ENCODE measurements at regions not wholly inside any gene's neighbourhood (a gene's known extent, or its start where the extent isn't known, plus 50 kb on each side); places are given as distances from the start of the nearest gene placed in this dataset.
"Not testable (repeated sequence)": the region's sequence is repeated elsewhere in the genome, so short reads cannot be mapped to it uniquely, and the experiment has no call there.

DNA sequence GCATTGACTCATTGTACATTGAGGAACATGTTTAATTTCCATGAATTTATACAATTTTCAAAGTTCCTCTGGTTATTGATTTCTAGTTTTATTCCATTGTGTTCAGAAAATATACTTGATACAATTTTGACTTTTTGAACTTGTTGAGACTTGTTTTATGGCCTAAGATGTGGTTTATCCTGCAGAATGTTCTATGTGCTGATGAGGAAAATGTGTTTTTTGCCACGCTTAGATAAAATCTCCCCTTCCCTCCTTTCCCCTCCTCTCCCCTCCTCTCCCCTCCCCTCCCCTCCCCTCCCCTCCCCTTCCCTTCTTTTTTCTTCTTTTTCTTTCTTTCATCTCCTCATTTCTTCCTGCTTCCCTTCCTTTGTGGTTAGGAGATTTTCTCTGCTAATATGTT is 470.8 kb upstream of the MAP3K7 start:
- TF ChIP-seq, protein P1, sequence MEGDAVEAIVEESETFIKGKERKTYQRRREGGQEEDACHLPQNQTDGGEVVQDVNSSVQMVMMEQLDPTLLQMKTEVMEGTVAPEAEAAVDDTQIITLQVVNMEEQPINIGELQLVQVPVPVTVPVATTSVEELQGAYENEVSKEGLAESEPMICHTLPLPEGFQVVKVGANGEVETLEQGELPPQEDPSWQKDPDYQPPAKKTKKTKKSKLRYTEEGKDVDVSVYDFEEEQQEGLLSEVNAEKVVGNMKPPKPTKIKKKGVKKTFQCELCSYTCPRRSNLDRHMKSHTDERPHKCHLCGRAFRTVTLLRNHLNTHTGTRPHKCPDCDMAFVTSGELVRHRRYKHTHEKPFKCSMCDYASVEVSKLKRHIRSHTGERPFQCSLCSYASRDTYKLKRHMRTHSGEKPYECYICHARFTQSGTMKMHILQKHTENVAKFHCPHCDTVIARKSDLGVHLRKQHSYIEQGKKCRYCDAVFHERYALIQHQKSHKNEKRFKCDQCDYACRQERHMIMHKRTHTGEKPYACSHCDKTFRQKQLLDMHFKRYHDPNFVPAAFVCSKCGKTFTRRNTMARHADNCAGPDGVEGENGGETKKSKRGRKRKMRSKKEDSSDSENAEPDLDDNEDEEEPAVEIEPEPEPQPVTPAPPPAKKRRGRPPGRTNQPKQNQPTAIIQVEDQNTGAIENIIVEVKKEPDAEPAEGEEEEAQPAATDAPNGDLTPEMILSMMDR (IDR thresholded peaks at IDR 0.05; ENCODE audit: low read depth, low read length), result no peak
- DNase-seq (ENCODE audit: low read depth, low spot score), result no peak
- no peak overlapping the region for H3K4me3 ChIP-seq (ENCODE audit: low read depth, low read length)
- in situ Hi-C loops (cut with HindIII; ENCODE audit: low sequenced_read_pairs), result no loop called here

DNA sequence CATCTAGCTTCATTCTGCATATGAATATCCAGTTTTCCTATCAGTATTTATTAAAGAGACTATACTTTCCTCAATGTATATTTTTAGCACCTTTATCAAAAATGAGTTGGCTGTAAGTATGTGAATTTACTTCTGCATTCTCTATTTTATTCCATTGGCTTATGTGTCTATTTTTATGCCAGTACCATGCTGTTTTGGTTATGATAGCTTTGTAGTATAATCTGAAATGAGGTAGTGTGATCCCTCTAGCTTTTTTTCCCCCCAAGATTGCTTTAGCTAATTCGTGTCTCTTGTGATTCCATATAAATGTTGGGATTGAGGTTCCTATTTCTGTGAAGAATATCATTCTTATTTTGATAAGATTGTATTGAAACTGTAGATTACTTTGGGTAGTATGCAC is 469.1 kb upstream of the MAP3K7 start:
- TF ChIP-seq, protein P1 (IDR thresholded peaks at IDR 0.05; ENCODE audit: low read depth, low read length), result no peak
- no peak for DNase-seq (ENCODE audit: low read depth, low spot score)
- in situ Hi-C loops (cut with HindIII; ENCODE audit: low sequenced_read_pairs), result no loop called here
- no peak overlapping the region for H3K4me3 ChIP-seq (ENCODE audit: low read depth, low read length)

DNA sequence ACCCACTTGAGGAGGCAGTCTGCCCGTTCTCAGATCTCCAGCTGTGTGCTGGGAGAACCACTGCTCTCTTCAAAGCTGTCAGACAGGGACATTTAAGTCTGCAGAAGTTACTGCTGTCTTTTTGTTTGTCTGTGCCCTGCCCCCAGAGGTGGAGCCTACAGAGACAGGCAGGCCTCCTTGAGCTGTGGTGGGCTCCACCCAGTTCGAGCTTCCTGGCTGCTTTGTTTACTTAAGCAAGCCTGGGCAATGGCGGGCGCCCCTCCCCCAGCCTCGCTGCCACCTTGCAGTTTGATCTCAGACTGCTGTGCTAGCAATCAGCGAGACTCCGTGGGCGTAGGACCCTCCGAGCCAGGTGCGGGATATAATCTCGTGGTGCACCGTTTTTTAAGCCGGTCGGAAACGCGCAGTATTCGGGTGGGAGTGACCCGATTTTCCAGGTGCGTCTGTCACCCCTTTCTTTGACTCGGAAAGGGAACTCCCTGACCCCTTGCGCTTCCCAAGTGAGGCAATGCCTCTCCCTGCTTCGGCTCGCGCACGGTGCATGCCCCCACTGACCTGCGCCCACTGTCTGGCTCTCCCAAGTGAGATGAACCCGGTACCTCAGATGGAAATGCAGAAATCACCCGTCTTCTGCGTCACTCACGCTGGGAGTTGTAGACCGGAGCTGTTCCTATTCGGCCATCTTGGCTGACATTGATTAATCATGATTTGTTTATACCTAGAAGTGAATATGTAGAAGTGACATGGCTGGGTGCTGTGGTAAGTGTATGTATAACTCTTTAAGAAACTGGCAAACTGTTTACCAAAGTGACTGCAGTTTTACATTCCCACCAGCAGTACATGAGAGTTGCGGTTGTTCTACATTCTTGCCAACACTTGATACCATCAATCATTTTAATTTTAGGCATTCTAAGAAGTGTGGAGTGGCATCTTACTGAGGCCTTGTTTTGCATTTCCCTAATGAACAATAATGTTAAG is 465.9 kb upstream of the MAP3K7 start:
- H3K4me3 ChIP-seq (ENCODE audit: low read depth, low read length); DNase-seq (ENCODE audit: low read depth, low spot score); in situ Hi-C loops (cut with HindIII; ENCODE audit: low sequenced_read_pairs): not testable (repeated sequence)

DNA sequence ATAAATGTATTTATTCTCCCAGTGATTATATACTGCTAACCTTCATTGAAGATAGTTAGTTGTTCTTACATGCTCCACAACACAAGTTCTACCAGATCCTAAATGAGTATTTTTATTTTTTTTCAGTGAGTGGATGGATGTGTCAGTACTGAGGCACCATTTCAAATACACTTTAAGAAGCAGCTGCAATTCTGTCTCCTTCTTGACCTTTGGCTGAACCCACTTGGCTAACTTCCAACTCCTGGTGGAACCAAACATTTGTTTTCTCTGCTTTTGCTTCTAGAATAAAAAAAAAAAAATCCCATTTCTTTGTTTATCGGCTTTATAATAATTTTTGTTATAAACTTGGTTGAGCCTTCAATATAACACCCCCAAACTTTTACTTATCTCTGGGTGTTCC is 458.3 kb upstream of the MAP3K7 start:
- TF ChIP-seq, protein P1 (IDR thresholded peaks at IDR 0.05; ENCODE audit: low read depth, low read length), result no peak

DNA sequence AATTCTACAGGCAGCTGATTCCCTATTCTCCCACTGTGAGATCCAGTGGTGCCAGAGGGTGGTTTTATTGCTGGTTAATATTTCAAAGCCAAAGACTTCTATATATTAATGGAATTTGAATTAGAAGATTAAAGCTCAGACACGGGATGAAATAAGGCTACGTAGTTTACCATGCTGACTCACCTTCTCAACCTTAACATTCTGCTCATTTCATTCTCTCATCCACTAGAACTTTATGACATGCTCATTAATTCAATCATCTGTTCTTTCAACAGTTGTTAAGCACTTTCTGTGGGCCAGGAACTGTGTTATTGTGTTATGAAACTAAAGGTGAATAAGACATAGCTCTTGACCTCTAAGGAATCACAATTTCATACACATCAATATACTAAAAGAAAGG is 456.9 kb upstream of the MAP3K7 start:
- H3K4me3 ChIP-seq (ENCODE audit: low read depth, low read length), result no peak overlapping the region
- in situ Hi-C loops (cut with HindIII; ENCODE audit: low sequenced_read_pairs), result no loop called here
- DNase-seq (ENCODE audit: low read depth, low spot score), result no peak
- TF ChIP-seq, protein P1 (IDR thresholded peaks at IDR 0.05; ENCODE audit: low read depth, low read length), result no peak

More for the DNA sequence above, 458.3 kb upstream of the MAP3K7 start:
- DNase-seq (ENCODE audit: low read depth, low spot score), result no peak
- no peak overlapping the region for H3K4me3 ChIP-seq (ENCODE audit: low read depth, low read length)
- in situ Hi-C loops (cut with HindIII; ENCODE audit: low sequenced_read_pairs), result no loop called here

DNA sequence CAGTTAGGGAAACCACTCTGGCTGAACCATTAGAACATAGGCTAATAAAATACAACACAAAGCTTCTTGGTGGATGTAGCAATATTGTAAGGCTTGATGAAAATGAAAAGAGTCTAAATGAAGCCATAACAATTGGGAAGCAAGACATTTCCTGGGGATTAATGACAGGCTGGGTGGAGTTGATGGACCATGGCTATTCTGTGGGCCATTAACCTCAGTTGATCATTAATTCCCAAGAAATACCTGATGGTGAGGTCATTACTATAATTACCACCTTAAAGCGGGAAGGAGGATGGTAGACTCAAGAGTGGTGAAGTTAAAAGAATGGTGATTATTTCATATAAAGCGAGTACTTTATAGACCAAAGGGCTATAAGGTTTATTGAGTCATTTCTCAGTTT is 455.8 kb upstream of the MAP3K7 start:
- in situ Hi-C loops (cut with HindIII; ENCODE audit: low sequenced_read_pairs), result no loop called here
- no peak for DNase-seq (ENCODE audit: low read depth, low spot score)
- no peak overlapping the region for H3K4me3 ChIP-seq (ENCODE audit: low read depth, low read length)
- TF ChIP-seq, protein P1 (IDR thresholded peaks at IDR 0.05; ENCODE audit: low read depth, low read length), result no peak

DNA sequence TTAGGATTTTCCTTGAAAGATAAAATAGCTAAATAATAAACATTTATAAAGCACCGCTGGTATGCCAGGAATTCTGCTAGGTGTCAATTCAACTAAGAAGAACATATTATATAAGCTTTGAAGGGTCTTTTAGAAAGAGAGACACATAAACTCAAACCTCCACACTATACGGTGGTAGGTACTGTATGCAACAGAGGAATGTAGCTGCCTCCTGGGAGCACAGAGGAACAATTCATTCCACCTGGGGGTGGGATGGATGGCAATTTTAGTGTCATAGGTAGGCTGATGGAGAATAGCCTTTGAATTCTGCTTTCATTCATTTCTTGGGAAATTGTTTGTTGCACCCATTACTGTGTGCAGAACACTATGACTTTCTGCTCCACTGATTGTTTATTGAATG is 447.1 kb upstream of the MAP3K7 start:
- TF ChIP-seq, protein P1 (IDR thresholded peaks at IDR 0.05; ENCODE audit: low read depth, low read length), result no peak
- no peak for DNase-seq (ENCODE audit: low read depth, low spot score)
- in situ Hi-C loops (cut with HindIII; ENCODE audit: low sequenced_read_pairs), result no loop called here
- no peak overlapping the region for H3K4me3 ChIP-seq (ENCODE audit: low read depth, low read length)

Data from astrocyte of the spinal cord (primary cell).